Glutamatergic neuron (in vitro differentiated cells): ENCODE measurements at regions not wholly inside any gene's neighbourhood (a gene's known extent, or its start where the extent isn't known, plus 50 kb on each side); places are given as distances from the start of the nearest gene placed in this dataset.

ENCODE experiments used
- DNase-seq: peaks from one replicate; pipeline ENCODE4 v3.0.0; 2022
- H3K27ac Mint-ChIP-seq: one replicate; pipeline ENCODE4 v1.8.0; 2020; ENCODE audit warnings: mild to moderate bottlenecking, mixed read lengths, inconsistent platforms; ENCODE audit not compliant: unreplicated experiment
- H3K27me3 Mint-ChIP-seq: one replicate; pipeline ENCODE4 v1.8.0; 2020; ENCODE audit warnings: mild to moderate bottlenecking, moderate library complexity, mixed read lengths, inconsistent platforms; ENCODE audit not compliant: unreplicated experiment
- H3K36me3 Mint-ChIP-seq: one replicate; pipeline ENCODE4 v1.8.0; 2020; ENCODE audit warnings: mild to moderate bottlenecking, mixed read lengths, inconsistent platforms; ENCODE audit not compliant: unreplicated experiment
- H3K4me1 Mint-ChIP-seq: one replicate; pipeline ENCODE4 v1.8.0; 2020; ENCODE audit warnings: mild to moderate bottlenecking, low read depth, mixed read lengths, inconsistent platforms; ENCODE audit not compliant: unreplicated experiment
- H3K4me3 Mint-ChIP-seq: one replicate; pipeline ENCODE4 v1.8.0; 2020; ENCODE audit warnings: mild to moderate bottlenecking, mixed read lengths, inconsistent platforms; ENCODE audit not compliant: unreplicated experiment
- H3K9me3 Mint-ChIP-seq: one replicate; pipeline ENCODE4 v1.8.0; 2020; ENCODE audit warnings: mild to moderate bottlenecking, moderate library complexity, mixed read lengths, inconsistent platforms; ENCODE audit not compliant: unreplicated experiment
- CTCF ChIP-seq: fragments of 200-600 bp; sonication (generic); IDR thresholded peaks from one replicate; pipeline ENCODE4 v1.5.0; 2021; ENCODE audit not compliant: partially characterized antibody, unreplicated experiment

GRCh38 chr20:53832499-53832898, 237.9 kb downstream of the BCAS1 start:
- no peaks in the 10 kb centered on the region for H3K36me3 Mint-ChIP-seq
- no peak for DNase-seq
- TF ChIP-seq CTCF: no peak
- H3K27ac Mint-ChIP-seq: no peak overlapping the region
- peaks cover 1% of the 10 kb centered on the region for H3K4me1 Mint-ChIP-seq
- no peak overlapping the region for H3K4me3 Mint-ChIP-seq
- H3K9me3 Mint-ChIP-seq: no peaks in the 10 kb centered on the region
- no peaks in the 10 kb centered on the region for H3K27me3 Mint-ChIP-seq

GRCh38 chr20:53831812-53832211, 238.2 kb upstream of the ZNF217 start:
- no peak for DNase-seq
- peaks cover 1% of the 10 kb centered on the region for H3K4me1 Mint-ChIP-seq
- H3K27ac Mint-ChIP-seq: no peak overlapping the region
- no peaks in the 10 kb centered on the region for H3K9me3 Mint-ChIP-seq
- no peaks in the 10 kb centered on the region for H3K36me3 Mint-ChIP-seq
- no peaks in the 10 kb centered on the region for H3K27me3 Mint-ChIP-seq
- TF ChIP-seq CTCF: no peak
- H3K4me3 Mint-ChIP-seq: no peak overlapping the region

- Mint-ChIP-seq H3K36me3 (no peaks in the 10 kb centered on the region), H3K27me3 (no peaks in the 10 kb centered on the region), H3K27ac (no peak overlapping the region), H3K4me1 (peaks cover 1% of the 10 kb centered on the region), H3K4me3 (no peak overlapping the region), H3K9me3 (no peaks in the 10 kb centered on the region)
- no peak for DNase-seq
- no peak for TF ChIP-seq CTCF
Observed at GRCh38 chr20:53831228-53831627, 237.6 kb upstream of the ZNF217 start.

GRCh38 chr20:53829724-53830521, 236.3 kb upstream of the ZNF217 start:
- Mint-ChIP-seq H3K27me3 (no peaks in the 10 kb centered on the region), H3K4me3 (no peak overlapping the region), H3K27ac (no peak overlapping the region), H3K4me1 (peaks cover 1% of the 10 kb centered on the region), H3K9me3 (no peaks in the 10 kb centered on the region), H3K36me3 (no peaks in the 10 kb centered on the region)
- no peak for TF ChIP-seq CTCF
- no peak for DNase-seq

GRCh38 chr20:53829255-53829723, 235.7 kb upstream of the ZNF217 start:
- no peak for DNase-seq
- H3K4me3 Mint-ChIP-seq: no peak overlapping the region
- no peak for TF ChIP-seq CTCF
- no peaks in the 10 kb centered on the region for H3K9me3 Mint-ChIP-seq
- no peak overlapping the region for H3K27ac Mint-ChIP-seq
- H3K27me3 Mint-ChIP-seq: no peaks in the 10 kb centered on the region
- H3K36me3 Mint-ChIP-seq: no peaks in the 10 kb centered on the region
- H3K4me1 Mint-ChIP-seq: peaks cover 1% of the 10 kb centered on the region
